ENCODE measurements at regions not wholly inside any gene's neighbourhood (a gene's known extent, or its start where the extent isn't known, plus 50 kb on each side); places are given as distances from the start of the nearest gene placed in this dataset.

DNA sequence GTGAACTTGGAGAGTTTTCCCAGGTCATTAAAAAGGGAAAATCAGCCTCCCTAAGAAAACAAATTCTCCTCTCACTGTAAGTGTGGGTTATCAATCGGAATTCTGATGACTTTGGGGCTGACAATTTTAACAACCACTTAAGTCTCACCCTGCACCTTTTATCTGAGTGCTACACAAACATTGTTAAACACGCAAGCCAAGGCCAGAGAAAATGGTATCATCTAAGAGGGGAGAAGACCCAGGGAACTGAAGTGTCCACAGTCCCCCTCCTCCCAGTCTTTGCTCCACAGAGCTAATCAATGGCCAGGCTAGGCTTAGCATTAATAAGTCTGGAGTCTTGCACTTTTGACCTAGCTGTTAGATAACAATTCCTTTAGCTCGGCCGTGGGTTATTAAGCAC, 51.7 kb upstream of the TBX5 start:
- ATAC-seq (no peak), DNase-seq (no peak)
- Histone ChIP-seq H3K36me3 (no peaks in the 10 kb centered on the region), H3K27me3 (peaks cover 7% of the 10 kb centered on the region), H3K9me3 (no peaks in the 10 kb centered on the region), H3K27ac (no peak overlapping the region), H3K4me3 (no peak overlapping the region), H3K4me1 (no peaks in the 10 kb centered on the region)
- intact Hi-C loops (cut with DNase I) = no loop called here
- TF ChIP-seq CTCF (IDR thresholded peaks at IDR 0.05) = no peak

Data from upper lobe of right lung (tissue), 1 donor.